ENCODE measurements at regions not wholly inside any gene's neighbourhood (a gene's known extent, or its start where the extent isn't known, plus 50 kb on each side); places are given as distances from the start of the nearest gene placed in this dataset.

DNA sequence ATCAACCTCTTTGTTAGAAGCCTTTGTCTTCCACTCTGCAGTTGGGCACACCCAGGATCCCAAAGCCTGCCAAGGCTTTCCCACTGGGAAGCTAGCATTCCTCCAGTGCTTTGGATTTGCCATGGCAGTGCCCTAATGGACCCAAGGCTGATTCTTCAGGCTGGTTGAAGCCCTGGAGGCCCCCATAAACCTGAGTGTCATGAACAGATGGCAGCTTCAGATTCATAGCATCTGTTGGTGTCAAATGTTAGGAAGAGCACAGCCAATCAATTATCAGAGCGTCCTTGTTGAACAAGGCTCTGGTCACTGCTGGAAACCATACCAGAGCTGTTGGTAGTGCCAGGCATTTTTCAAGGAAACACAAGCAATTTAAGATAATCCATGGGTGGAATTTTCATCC is 241.1 kb upstream of the KLF4 start:
- no peak for TF ChIP-seq SP2 (CRISPR knock-in tag; IDR thresholded peaks at IDR 0.05)
- no peak for TF ChIP-seq POLR2A (IDR thresholded peaks at IDR 0.05; ENCODE audit: insufficient read depth in 1 of 2, low read depth in 2 of 2, low read length in 2 of 2)
- no peak for TF ChIP-seq CBX5 (CRISPR knock-in tag; IDR thresholded peaks at IDR 0.05; ENCODE audit: borderline replicate concordance)
- TF ChIP-seq, protein P1, sequence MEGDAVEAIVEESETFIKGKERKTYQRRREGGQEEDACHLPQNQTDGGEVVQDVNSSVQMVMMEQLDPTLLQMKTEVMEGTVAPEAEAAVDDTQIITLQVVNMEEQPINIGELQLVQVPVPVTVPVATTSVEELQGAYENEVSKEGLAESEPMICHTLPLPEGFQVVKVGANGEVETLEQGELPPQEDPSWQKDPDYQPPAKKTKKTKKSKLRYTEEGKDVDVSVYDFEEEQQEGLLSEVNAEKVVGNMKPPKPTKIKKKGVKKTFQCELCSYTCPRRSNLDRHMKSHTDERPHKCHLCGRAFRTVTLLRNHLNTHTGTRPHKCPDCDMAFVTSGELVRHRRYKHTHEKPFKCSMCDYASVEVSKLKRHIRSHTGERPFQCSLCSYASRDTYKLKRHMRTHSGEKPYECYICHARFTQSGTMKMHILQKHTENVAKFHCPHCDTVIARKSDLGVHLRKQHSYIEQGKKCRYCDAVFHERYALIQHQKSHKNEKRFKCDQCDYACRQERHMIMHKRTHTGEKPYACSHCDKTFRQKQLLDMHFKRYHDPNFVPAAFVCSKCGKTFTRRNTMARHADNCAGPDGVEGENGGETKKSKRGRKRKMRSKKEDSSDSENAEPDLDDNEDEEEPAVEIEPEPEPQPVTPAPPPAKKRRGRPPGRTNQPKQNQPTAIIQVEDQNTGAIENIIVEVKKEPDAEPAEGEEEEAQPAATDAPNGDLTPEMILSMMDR (CRISPR knock-in tag; IDR thresholded peaks at IDR 0.05): no peak
- no peak for TF ChIP-seq ZNF816 (CRISPR knock-in tag; IDR thresholded peaks at IDR 0.05; ENCODE audit: borderline replicate concordance)
- TF ChIP-seq, protein P2, sequence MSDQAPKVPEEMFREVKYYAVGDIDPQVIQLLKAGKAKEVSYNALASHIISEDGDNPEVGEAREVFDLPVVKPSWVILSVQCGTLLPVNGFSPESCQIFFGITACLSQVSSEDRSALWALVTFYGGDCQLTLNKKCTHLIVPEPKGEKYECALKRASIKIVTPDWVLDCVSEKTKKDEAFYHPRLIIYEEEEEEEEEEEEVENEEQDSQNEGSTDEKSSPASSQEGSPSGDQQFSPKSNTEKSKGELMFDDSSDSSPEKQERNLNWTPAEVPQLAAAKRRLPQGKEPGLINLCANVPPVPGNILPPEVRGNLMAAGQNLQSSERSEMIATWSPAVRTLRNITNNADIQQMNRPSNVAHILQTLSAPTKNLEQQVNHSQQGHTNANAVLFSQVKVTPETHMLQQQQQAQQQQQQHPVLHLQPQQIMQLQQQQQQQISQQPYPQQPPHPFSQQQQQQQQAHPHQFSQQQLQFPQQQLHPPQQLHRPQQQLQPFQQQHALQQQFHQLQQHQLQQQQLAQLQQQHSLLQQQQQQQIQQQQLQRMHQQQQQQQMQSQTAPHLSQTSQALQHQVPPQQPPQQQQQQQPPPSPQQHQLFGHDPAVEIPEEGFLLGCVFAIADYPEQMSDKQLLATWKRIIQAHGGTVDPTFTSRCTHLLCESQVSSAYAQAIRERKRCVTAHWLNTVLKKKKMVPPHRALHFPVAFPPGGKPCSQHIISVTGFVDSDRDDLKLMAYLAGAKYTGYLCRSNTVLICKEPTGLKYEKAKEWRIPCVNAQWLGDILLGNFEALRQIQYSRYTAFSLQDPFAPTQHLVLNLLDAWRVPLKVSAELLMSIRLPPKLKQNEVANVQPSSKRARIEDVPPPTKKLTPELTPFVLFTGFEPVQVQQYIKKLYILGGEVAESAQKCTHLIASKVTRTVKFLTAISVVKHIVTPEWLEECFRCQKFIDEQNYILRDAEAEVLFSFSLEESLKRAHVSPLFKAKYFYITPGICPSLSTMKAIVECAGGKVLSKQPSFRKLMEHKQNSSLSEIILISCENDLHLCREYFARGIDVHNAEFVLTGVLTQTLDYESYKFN (CRISPR knock-in tag; conservative IDR thresholded peaks at IDR 0.05): no peak
- no peak for TF ChIP-seq TBL1XR1 (IDR thresholded peaks at IDR 0.05; ENCODE audit: borderline replicate concordance, low read length, partially characterized antibody)

Data from HepG2 (cell line).